ENCODE measurements at regions not wholly inside any gene's neighbourhood (a gene's known extent, or its start where the extent isn't known, plus 50 kb on each side); places are given as distances from the start of the nearest gene placed in this dataset.

DNA sequence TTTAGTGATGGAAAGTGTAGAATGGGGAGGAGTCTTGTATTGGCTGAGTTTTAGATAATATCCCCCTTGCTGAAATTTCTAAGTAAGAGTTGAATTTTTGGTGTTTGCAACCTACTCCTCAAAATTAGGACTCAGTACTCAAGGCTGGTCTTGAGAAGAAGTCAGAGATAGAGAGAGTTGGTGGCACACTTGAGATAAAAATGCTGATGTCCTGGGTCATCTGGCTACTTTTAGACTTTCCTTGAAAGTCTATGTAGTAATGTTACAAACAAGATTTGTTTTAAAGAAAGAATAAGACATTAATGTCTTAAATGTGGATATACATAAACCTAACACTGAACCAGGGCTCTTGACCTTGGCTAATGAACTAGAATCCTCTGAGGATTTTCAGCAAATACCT, 62.5 kb upstream of the MLIP start (continued):
- TF ChIP-seq, protein P1, sequence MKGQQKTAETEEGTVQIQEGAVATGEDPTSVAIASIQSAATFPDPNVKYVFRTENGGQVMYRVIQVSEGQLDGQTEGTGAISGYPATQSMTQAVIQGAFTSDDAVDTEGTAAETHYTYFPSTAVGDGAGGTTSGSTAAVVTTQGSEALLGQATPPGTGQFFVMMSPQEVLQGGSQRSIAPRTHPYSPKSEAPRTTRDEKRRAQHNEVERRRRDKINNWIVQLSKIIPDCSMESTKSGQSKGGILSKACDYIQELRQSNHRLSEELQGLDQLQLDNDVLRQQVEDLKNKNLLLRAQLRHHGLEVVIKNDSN (IDR thresholded peaks at IDR 0.05; ENCODE audit: borderline replicate concordance, low read depth): no peak
- no peak for TF ChIP-seq GABPA (IDR thresholded peaks at IDR 0.05; ENCODE audit: low read depth)
- TF ChIP-seq TAF1 (IDR thresholded peaks at IDR 0.05; ENCODE audit: borderline replicate concordance, low read depth, low read length): no peak
- no peak for TF ChIP-seq RFX5 (IDR thresholded peaks at IDR 0.05; ENCODE audit: low read length)
- no peak for TF ChIP-seq RXRA (IDR thresholded peaks at IDR 0.05; ENCODE audit: borderline replicate concordance, low read depth)
- TF ChIP-seq JUND (IDR thresholded peaks at IDR 0.05): no peak

DNA sequence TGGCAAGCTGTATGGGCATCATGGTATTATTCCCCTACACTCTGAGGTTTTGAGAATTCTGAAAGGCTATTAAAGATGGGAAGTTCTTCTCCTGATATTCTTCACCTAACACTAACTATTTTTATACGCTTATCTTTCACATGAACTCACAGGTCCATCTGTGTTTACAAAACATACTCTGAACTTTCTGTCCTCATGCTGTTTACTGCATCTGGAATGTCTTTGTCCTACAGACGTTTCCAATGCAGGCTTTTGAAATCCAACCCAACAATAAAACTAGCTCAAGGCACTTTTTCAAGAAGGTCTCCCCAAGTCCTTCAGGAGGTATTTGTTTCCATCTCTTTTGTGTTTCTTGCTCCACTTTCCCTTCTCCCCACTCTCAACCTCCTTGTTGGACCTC, 60.5 kb upstream of the MLIP start:
- no peak for TF ChIP-seq FOXM1 (IDR thresholded peaks at IDR 0.05; ENCODE audit: low read depth)
- TF ChIP-seq FOSL2 (IDR thresholded peaks at IDR 0.05; ENCODE audit: borderline replicate concordance, low read depth): no peak
- no peak for TF ChIP-seq JUND (IDR thresholded peaks at IDR 0.05)
- TF ChIP-seq TCF12 (IDR thresholded peaks at IDR 0.05): no peak
- TF ChIP-seq GATA2 (CRISPR knock-in tag; IDR thresholded peaks at IDR 0.05): no peak
- TF ChIP-seq, protein P2, sequence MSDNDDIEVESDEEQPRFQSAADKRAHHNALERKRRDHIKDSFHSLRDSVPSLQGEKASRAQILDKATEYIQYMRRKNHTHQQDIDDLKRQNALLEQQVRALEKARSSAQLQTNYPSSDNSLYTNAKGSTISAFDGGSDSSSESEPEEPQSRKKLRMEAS (IDR thresholded peaks at IDR 0.05; ENCODE audit: low read depth): no peak
- TF ChIP-seq RAD21 (IDR thresholded peaks at IDR 0.05; ENCODE audit: low read length): no peak
- TF ChIP-seq, protein P3, sequence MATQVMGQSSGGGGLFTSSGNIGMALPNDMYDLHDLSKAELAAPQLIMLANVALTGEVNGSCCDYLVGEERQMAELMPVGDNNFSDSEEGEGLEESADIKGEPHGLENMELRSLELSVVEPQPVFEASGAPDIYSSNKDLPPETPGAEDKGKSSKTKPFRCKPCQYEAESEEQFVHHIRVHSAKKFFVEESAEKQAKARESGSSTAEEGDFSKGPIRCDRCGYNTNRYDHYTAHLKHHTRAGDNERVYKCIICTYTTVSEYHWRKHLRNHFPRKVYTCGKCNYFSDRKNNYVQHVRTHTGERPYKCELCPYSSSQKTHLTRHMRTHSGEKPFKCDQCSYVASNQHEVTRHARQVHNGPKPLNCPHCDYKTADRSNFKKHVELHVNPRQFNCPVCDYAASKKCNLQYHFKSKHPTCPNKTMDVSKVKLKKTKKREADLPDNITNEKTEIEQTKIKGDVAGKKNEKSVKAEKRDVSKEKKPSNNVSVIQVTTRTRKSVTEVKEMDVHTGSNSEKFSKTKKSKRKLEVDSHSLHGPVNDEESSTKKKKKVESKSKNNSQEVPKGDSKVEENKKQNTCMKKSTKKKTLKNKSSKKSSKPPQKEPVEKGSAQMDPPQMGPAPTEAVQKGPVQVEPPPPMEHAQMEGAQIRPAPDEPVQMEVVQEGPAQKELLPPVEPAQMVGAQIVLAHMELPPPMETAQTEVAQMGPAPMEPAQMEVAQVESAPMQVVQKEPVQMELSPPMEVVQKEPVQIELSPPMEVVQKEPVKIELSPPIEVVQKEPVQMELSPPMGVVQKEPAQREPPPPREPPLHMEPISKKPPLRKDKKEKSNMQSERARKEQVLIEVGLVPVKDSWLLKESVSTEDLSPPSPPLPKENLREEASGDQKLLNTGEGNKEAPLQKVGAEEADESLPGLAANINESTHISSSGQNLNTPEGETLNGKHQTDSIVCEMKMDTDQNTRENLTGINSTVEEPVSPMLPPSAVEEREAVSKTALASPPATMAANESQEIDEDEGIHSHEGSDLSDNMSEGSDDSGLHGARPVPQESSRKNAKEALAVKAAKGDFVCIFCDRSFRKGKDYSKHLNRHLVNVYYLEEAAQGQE (IDR thresholded peaks at IDR 0.05; ENCODE audit: low read depth, low read length): no peak
- no peak for TF ChIP-seq YY1 (IDR thresholded peaks at IDR 0.05; ENCODE audit: low read depth)
- no peak for TF ChIP-seq EZH2phosphoT487 (IDR thresholded peaks at IDR 0.05; ENCODE audit: borderline replicate concordance, low read depth)
- no peak for TF ChIP-seq MEF2A (IDR thresholded peaks at IDR 0.05; ENCODE audit: borderline replicate concordance, low read depth)
- TF ChIP-seq, protein P1 (IDR thresholded peaks at IDR 0.05; ENCODE audit: borderline replicate concordance, low read depth): no peak
- TF ChIP-seq, protein P4, sequence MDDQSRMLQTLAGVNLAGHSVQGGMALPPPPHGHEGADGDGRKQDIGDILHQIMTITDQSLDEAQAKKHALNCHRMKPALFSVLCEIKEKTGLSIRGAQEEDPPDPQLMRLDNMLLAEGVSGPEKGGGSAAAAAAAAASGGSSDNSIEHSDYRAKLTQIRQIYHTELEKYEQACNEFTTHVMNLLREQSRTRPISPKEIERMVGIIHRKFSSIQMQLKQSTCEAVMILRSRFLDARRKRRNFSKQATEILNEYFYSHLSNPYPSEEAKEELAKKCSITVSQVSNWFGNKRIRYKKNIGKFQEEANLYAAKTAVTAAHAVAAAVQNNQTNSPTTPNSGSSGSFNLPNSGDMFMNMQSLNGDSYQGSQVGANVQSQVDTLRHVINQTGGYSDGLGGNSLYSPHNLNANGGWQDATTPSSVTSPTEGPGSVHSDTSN (IDR thresholded peaks at IDR 0.05): no peak
- TF ChIP-seq GABPA (IDR thresholded peaks at IDR 0.05; ENCODE audit: low read depth): no peak
- TF ChIP-seq RCOR1 (IDR thresholded peaks at IDR 0.05; ENCODE audit: low read length): no peak
- TF ChIP-seq CHD2 (IDR thresholded peaks at IDR 0.05; ENCODE audit: low read length, partially characterized antibody): no peak
- TF ChIP-seq RXRA (IDR thresholded peaks at IDR 0.05; ENCODE audit: borderline replicate concordance, low read depth): no peak

More for the DNA sequence above, 60.5 kb upstream of the MLIP start:
- ChIA-PET CTCF (no interaction called here), POLR2A (no interaction called here)
- no peaks in the 10 kb centered on the region for H3K27me3 ChIP-seq (ENCODE audit: insufficient read depth)
- H3K4me2 ChIP-seq: no peak overlapping the region
- no peaks in the 10 kb centered on the region for H3K36me3 ChIP-seq (replicated peaks in 1 of 2; ENCODE audit: control insufficient read depth in 1 of 2, insufficient read depth in 2 of 2, low read length in 1 of 2)
- no peak overlapping the region for H3K9ac ChIP-seq
- WGBS (ENCODE audit: low lambda C conversion rate): 8% methylated on average over 2 of the region's 2 CpGs
- H2AFZ ChIP-seq (ENCODE audit: low read depth): no peak overlapping the region
- no peaks in the 10 kb centered on the region for H4K20me1 ChIP-seq (ENCODE audit: insufficient read depth)
- H3K9me2 ChIP-seq: no peaks in the 10 kb centered on the region
- no peaks in the 10 kb centered on the region for H3F3A ChIP-seq (replicated peaks; ENCODE audit: insufficient read depth)
- no peaks in the 10 kb centered on the region; a peak in 1 of 4 replicates for H3K4me1 ChIP-seq (ENCODE audit: control insufficient read depth in 1 of 2, insufficient read depth in 2 of 2, low read depth in 1 of 2, low read length in 1 of 2)
- no peak overlapping the region for H3K4me3 ChIP-seq (ENCODE audit: low read depth in 2 of 2, low read length in 1 of 2)
- H3K27ac ChIP-seq (ENCODE audit: low read depth in 2 of 2, low read length in 1 of 2): no peak overlapping the region
- H3K79me2 ChIP-seq (ENCODE audit: insufficient read depth): no peaks in the 10 kb centered on the region
- no peak for DNase-seq
- no peaks in the 10 kb centered on the region for H3K9me3 ChIP-seq
